Spleen (tissue), 11 donors: ENCODE measurements at regions not wholly inside any gene's neighbourhood (a gene's known extent, or its start where the extent isn't known, plus 50 kb on each side); places are given as distances from the start of the nearest gene placed in this dataset.
A peak's percentile ranks its signal among the peaks of the same experiment; 100 is the strongest.

ENCODE experiments used
- DNase-seq: peaks from one replicate; pipeline ENCODE4 v3.0.0-alpha.2; 2020
- H3K27ac ChIP-seq, 8 donors: fragments of 200-600 bp; sonication (generic) in 7 of 8; 1 replicate in 4 of 8; 2 replicates in 4 of 8; pipeline versions ENCODE4 v1.5.0 to v1.8.0; 2016 to 2021; ENCODE audit warnings: inconsistent platforms in 4 of 8, mild to moderate bottlenecking in 4 of 8, moderate library complexity in 1 of 8
- H3K27me3 ChIP-seq, 7 donors: fragments of 200-600 bp; sonication (generic) in 6 of 7; replicated peaks in 1 of 7; 1 replicate in 4 of 7; 2 replicates in 3 of 7; pipeline versions ENCODE4 v1.5.0 to v1.8.0; 2016 to 2021; ENCODE audit warnings: inconsistent platforms in 3 of 7, mild to moderate bottlenecking in 1 of 7
- H3K36me3 ChIP-seq, 6 donors: fragments of 200-600 bp; sonication (generic) in 5 of 6; 1 replicate in 4 of 6; 2 replicates in 2 of 6; pipeline versions ENCODE4 v1.5.0 to v1.8.0; 2016 to 2021; ENCODE audit warnings: inconsistent platforms in 2 of 6
- H3K4me1 ChIP-seq, 6 donors: fragments of 200-600 bp; sonication (generic) in 5 of 6; 1 replicate in 3 of 6; 2 replicates in 3 of 6; pipeline versions ENCODE4 v1.5.0 to v1.8.0; 2016 to 2021; ENCODE audit warnings: inconsistent platforms in 3 of 6
- H3K4me3 ChIP-seq, 8 donors: fragments of 200-600 bp; sonication (generic) in 7 of 8; 1 replicate in 4 of 8; 2 replicates in 4 of 8; pipeline versions ENCODE4 v1.5.0 to v1.8.0; 2016 to 2021; ENCODE audit warnings: inconsistent platforms in 4 of 8, mild to moderate bottlenecking in 4 of 8, moderate library complexity in 2 of 8
- H3K9me3 ChIP-seq, 8 donors: fragments of 200-600 bp; sonication (generic) in 7 of 8; 1 replicate in 4 of 8; 2 replicates in 4 of 8; pipeline versions ENCODE4 v1.5.0 to v1.8.0; 2016 to 2021; ENCODE audit warnings: inconsistent platforms in 4 of 8
- POLR2A ChIP-seq, 3 donors: fragments of 450-650 bp; IDR thresholded peaks; one replicate each; pipeline ENCODE4 v1.5.1; 2017; ENCODE audit warnings: antibody characterized with exemption in 3 of 3, mild to moderate bottlenecking in 1 of 3
- POLR2AphosphoS5 ChIP-seq, 3 donors: sonication (generic); formaldehyde crosslinking; IDR thresholded peaks; one replicate each; pipeline ENCODE4 v1.5.1; 2017; ENCODE audit warnings: antibody characterized with exemption in 3 of 3
- WGBS, 5 donors: extraction: QIAGEN DNeasy Blood & Tissue Kit in 3 of 5; methylation state at CpG; one replicate each; pipeline versions ENCODE4 v1.1.5 to v1.1.7; 2013 to 2018; 5-methylcytosine and 5-hydroxymethylcytosine counted together
- intact Hi-C: fragments of 100-400 bp; cut with DNase I; formaldehyde crosslinking; loops from one replicate; pipeline ENCODE4 v1.15.0; 2023; ENCODE audit warnings: low total_unique reads
- TF ChIP-seq, protein P1 (sequence below), 11 experiments: fragments of 200-600 bp in 7 of 11; fragments of 450-650 bp in 4 of 11; sonication (generic) in 4 of 11; IDR thresholded peaks in 8 of 11; conservative IDR thresholded peaks in 3 of 11; 1 replicate in 7 of 11; 2 replicates in 4 of 11; pipeline versions ENCODE4 v1.4.0 to v1.8.0; 2016 to 2021; ENCODE audit warnings: antibody characterized with exemption in 11 of 11, inconsistent platforms in 4 of 11, mild to moderate bottlenecking in 1 of 11
- donor health status: healthy with polysubstance abuse.
- donor health status: DM: no; HTN: no; CAD: no; lungs with moderate emphysema.
- donor health status: DM: no; HTN: no; CAD: no.
- donor health status: Bipolar disorder and iron deficiency.
- donor health status: healthy.
- donor health status: DM: no; HTN: no; CAD: no.
- donor health status: DM: yes; HTN: yes; CAD: no.

DNA sequence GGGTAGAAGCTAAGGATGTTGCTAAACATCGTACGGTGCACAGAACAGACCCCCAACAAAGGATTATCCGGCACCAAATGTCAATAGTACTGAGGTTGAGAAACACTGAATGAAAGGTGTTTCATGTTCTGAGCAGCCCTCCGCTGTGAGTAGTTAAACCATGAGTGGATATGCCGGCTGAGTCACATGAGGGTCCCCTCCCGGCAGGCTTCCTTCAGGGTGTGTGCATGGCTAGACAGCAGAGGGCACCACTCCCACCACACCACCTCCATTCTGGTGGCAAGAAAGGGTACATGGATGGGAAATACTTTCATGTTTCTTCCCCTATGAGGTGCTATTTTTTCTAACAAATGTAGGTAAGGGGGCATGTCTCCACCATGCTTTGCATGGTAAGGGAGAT is 128.3 kb upstream of the SEMA6D start:
- Histone ChIP-seq H3K9me3 (no peaks in the 10 kb centered on the region), H3K4me1 (no peaks in the 10 kb centered on the region), H3K36me3 (no peaks in the 10 kb centered on the region), H3K27ac (peak overlapping the region in 1 of 8 donors; percentile 45), H3K27me3 (no peaks in the 10 kb centered on the region), H3K4me3 (no peak overlapping the region)
- DNase-seq = no peak
- intact Hi-C loops = no loop called here
- WGBS, 5 donors = 65 to 93% (median 90%) methylated on average over 6 of the region's 6 CpGs
- TF ChIP-seq POLR2AphosphoS5 (IDR thresholded peaks at IDR 0.05) = no peak
- TF ChIP-seq POLR2A (IDR thresholded peaks at IDR 0.05) = no peak
- TF ChIP-seq, protein P1, sequence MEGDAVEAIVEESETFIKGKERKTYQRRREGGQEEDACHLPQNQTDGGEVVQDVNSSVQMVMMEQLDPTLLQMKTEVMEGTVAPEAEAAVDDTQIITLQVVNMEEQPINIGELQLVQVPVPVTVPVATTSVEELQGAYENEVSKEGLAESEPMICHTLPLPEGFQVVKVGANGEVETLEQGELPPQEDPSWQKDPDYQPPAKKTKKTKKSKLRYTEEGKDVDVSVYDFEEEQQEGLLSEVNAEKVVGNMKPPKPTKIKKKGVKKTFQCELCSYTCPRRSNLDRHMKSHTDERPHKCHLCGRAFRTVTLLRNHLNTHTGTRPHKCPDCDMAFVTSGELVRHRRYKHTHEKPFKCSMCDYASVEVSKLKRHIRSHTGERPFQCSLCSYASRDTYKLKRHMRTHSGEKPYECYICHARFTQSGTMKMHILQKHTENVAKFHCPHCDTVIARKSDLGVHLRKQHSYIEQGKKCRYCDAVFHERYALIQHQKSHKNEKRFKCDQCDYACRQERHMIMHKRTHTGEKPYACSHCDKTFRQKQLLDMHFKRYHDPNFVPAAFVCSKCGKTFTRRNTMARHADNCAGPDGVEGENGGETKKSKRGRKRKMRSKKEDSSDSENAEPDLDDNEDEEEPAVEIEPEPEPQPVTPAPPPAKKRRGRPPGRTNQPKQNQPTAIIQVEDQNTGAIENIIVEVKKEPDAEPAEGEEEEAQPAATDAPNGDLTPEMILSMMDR (IDR thresholded peaks at IDR 0.05 in 8 of 11, conservative IDR thresholded peaks at IDR 0.05 in 3 of 11) = no peak

DNA sequence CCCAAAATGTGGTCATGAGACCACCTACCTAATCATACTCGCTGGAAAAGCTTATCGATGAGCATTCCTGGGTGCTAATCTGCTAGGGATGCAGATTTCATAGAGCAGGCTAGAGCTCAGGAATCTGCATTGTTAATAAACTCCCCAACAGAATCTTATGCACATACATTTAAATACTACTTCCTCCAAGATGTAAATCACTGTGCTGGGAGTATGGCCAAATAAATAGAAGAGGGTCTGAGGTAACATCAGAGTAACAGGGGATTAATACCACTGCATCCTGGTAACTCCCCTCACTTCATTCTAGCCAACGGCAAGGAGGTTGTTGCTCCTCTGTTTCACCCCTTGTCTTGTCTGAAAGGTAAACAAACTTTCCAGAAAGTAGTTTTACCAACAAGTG is 118.3 kb upstream of the SEMA6D start:
- peaks cover 0 to 11% (median 9%) of the 10 kb centered on the region in 8 donors for H3K9me3 ChIP-seq
- 47 to 86% (median 63%) methylated on average over 3 of the region's 3 CpGs for WGBS, 5 donors
- no peaks in the 10 kb centered on the region for H3K4me1 ChIP-seq
- H3K27ac ChIP-seq = no peak overlapping the region
- TF ChIP-seq POLR2A (IDR thresholded peaks at IDR 0.05) (no peak), POLR2AphosphoS5 (IDR thresholded peaks at IDR 0.05) (no peak)
- TF ChIP-seq, protein P1 (IDR thresholded peaks at IDR 0.05 in 8 of 11, conservative IDR thresholded peaks at IDR 0.05 in 3 of 11) = no peak
- intact Hi-C loops = no loop called here
- no peaks in the 10 kb centered on the region for H3K27me3 ChIP-seq
- DNase-seq = no peak
- H3K36me3 ChIP-seq = no peaks in the 10 kb centered on the region
- no peak overlapping the region for H3K4me3 ChIP-seq

DNA sequence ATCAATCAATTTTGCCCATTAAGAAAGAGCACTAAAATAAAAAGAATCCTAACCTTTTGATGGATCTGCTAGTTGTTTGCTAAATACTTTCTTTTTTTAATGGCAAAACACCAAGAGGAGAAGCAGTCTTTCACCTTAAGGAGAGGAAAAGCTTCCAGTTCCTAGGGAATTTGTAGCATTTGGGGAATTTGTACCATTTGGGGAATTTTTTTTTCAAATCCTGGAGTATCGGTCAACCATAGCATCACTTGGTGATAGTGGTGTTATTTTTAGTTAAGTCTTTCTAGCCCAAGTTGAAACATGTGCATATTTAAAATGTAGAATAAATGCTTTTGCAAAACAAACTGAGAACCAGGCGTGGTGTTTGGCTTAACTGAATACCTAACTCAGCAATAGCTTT is 117.5 kb upstream of the SEMA6D start:
- intact Hi-C loops = no loop called here
- Histone ChIP-seq H3K27ac (no peak overlapping the region), H3K4me3 (no peak overlapping the region), H3K27me3 (no peaks in the 10 kb centered on the region), H3K36me3 (no peaks in the 10 kb centered on the region), H3K9me3 (peaks cover 0 to 11% (median 9%) of the 10 kb centered on the region in 8 donors), H3K4me1 (no peaks in the 10 kb centered on the region)
- TF ChIP-seq, protein P1 (IDR thresholded peaks at IDR 0.05 in 8 of 11, conservative IDR thresholded peaks at IDR 0.05 in 3 of 11) = no peak
- TF ChIP-seq POLR2A (IDR thresholded peaks at IDR 0.05) = no peak
- TF ChIP-seq POLR2AphosphoS5 (IDR thresholded peaks at IDR 0.05) = no peak
- DNase-seq = no peak
- WGBS, 5 donors = 86 to 90% (median 88%) methylated on average over 2 of the region's 2 CpGs

DNA sequence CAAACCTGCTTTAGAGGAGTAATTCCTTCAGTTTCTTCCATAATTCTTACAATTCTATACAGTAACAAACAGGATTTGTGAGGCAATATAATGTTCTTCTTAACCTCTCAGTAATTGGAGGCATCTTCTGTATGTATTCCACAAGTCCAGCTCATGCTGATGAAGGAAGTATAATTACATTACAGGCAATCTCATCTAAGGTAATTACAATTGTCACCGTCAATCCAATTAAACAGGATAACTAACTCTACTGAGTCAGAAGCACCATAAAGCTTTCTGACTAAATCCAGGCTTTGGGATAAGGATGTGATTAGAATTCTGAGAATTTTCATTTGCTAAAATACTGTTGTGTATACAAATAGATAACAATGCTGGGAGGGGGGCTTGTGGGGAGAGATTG is 115.2 kb upstream of the SEMA6D start:
- intact Hi-C loops = no loop called here
- no peak for DNase-seq
- no peaks in the 10 kb centered on the region for H3K36me3 ChIP-seq
- H3K27me3 ChIP-seq = no peaks in the 10 kb centered on the region
- H3K27ac ChIP-seq = no peak overlapping the region
- H3K4me1 ChIP-seq = no peaks in the 10 kb centered on the region
- 44 to 100% (median 64%) methylated on average over 1 of the region's 1 CpG for WGBS, 5 donors
- TF ChIP-seq, protein P1 (IDR thresholded peaks at IDR 0.05 in 8 of 11, conservative IDR thresholded peaks at IDR 0.05 in 3 of 11) = no peak
- TF ChIP-seq POLR2A (IDR thresholded peaks at IDR 0.05) = no peak
- TF ChIP-seq POLR2AphosphoS5 (IDR thresholded peaks at IDR 0.05) = no peak
- H3K4me3 ChIP-seq = no peak overlapping the region
- no peaks in the 10 kb centered on the region for H3K9me3 ChIP-seq
